NCI-H345 treated with DMSO at 0.1 percent for 48 hours (cell line): ENCODE measurements at regions not wholly inside any gene's neighbourhood (a gene's known extent, or its start where the extent isn't known, plus 50 kb on each side); places are given as distances from the start of the nearest gene placed in this dataset.

Experiments used
- DNase-seq: peaks from one replicate; lab custom pipeline; 2025; ENCODE audit not compliant: unreplicated experiment; lab: John Stamatoyannopoulos, UW

- DNase-seq = no peak
Observed at GRCh38 chr12:114974826-114975639, 291.1 kb upstream of the TBX3 start.

DNA sequence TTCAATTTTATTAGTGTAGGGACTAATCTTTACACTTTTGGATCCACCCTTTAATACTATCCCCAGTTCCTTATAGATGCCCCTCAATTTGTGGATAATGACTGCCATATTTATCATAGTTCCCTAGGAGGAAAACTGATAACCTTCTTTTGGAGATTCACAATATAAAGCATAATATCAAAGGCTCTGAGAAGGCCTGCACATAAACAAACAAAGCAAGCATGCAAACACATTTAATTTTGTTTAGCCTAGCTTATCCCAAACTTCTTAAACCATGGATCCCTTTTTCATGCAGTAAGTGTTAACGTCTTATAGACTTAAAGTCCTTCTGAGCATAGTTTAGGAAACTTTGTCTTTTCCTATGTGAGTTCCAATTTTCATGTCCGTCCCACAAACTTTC lies 290.4 kb upstream of the TBX3 start:
- DNase-seq = no peak

GRCh38 chr12:114968727-114969126 lies 284.8 kb upstream of the TBX3 start:
- no peak for DNase-seq

- DNase-seq = no peak
Observed at GRCh38 chr12:114967151-114967550, 283.2 kb upstream of the TBX3 start.

GRCh38 chr12:114964841-114965240 lies 280.9 kb upstream of the TBX3 start:
- DNase-seq = no peak

- DNase-seq = no peak
Observed at GRCh38 chr12:114963846-114964245, 279.9 kb upstream of the TBX3 start.

- DNase-seq = no peak
Observed at GRCh38 chr12:114961491-114961890, 277.5 kb upstream of the TBX3 start.

DNA sequence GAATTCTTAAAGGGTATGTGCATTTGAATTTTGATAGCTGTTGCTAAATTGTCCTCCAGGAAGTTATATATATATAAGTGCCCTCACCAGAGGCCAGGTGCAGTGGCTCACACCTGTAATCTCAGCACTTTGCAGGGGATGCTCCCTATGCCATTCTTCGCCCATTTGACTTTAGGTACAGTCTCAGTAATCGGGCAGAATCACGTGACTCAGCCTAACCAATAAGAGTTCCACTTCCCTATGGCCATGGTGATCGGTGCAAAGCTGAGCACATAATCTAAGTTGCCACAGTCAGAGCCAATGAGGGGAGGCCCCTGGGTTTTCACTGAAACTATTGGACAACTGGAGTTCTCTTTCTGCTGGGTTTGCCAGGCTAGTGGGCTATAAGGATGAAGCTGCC lies 274.6 kb upstream of the TBX3 start:
- DNase-seq = no peak

GRCh38 chr12:114957225-114957624 lies 273.2 kb upstream of the TBX3 start:
- DNase-seq = no peak

- DNase-seq = no peak
Observed at GRCh38 chr12:114955414-114956014, 271.5 kb upstream of the TBX3 start.

- DNase-seq = no peak
Observed at GRCh38 chr12:114954511-114955055, 270.6 kb upstream of the TBX3 start.

DNA sequence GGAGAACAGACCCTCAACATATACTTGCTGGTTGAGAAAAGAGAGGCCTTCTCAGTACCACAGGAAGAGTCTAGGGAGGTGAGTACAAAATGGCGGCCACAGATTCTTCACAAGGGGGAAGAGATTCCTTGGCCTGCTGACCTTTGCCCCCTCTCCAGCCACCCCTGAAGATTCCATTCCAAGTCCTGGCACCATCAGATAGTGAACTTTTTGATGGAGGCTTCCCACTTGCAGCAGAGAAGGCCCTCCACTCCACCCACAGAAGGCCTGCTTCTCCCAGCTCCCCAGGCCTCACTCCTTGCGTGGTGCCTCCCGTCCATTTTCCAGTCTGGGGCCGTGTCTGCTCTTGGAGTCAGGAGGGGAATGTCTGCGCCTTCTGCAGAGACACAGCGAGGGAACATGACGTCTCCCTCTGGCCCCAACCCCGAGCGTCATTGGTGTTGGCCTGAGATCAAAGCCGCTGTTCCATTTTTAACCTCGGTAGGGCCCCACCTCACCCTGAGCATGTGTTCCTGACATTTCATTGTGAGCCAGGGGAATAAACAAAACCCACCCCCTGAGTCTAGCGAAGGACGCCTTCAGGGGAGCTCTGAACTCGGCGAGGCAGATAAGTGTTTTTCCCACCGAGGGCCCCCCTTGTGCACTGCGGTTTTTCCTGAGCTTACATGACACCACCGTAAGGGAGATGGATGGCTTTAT lies 268.7 kb upstream of the TBX3 start:
- no peak for DNase-seq

- no peak for DNase-seq
Observed at GRCh38 chr12:114949058-114949820, 265.3 kb upstream of the TBX3 start.

DNA sequence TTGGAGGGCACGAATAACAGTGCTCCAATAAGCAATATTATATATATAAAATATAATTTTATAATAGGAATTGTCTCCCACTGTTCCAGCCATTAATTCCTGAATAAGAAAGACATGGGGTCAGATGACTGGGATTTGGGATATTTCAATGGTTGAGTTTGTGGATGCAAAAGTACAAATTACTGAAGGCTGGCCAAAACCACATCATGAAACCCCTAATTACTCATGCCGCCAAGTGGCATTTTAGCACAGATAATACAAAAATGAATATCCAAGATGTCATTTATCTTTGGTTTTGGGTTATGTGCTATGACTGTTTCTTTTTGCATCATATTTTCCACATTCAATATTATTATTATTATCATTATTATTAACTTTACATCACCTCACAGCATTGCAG lies 261.4 kb upstream of the TBX3 start:
- DNase-seq = no peak

GRCh38 chr12:114944736-114945135 lies 260.8 kb upstream of the TBX3 start:
- no peak for DNase-seq

DNA sequence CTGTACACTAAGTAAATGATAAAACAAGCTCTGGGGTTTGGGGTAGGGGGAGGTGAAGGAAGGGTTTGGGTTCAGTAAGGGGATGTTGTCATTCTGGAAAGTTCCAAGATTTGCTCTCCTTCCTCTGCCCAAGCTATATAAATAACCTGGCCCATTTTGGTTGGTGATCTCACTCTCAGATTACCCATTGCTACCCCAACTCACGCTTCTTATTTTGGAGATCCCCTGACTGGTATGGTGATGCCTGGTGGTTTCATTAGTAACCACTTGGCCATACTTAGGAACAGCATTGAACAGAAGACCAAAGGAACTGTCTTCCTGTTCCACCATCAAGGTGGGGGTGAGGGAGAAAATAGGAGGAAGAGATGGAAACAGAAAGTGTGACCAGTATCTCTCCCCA lies 259.6 kb upstream of the TBX3 start:
- no peak for DNase-seq

DNA sequence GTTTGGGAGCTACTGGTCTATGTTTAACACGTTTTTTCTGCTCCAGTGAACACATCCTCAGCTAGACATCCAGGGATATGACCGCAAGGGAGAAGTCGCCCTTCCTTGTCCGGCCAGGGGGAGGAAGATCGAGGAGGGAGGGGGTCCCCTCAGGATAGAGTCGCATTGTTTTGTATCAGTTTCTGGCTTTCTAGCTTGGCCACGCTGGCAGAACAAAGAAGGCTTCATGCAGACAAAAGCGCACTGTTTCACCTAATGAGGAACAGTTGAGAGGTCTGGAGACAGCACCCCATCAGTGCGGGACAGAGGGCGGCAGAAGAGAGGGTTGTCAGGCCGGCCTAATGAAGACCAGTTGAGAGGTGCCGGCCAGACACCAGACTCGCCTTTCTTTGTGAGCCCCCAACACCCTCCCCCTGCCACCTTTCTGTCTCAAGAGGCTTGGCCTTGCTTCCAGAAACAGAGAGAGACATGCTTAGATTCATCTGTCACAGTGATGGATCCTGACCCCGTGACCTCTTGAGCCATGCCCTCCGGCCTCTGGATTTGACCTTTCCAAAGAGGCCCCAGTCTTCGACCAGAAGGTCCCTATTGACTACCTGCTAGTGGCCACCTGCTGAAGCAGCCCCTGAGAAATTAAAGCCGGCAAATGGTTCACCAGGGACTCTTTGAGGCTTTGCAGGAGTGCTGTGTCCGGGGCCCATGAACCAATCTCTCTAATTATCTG lies 254.7 kb upstream of the TBX3 start:
- no peak for DNase-seq

DNA sequence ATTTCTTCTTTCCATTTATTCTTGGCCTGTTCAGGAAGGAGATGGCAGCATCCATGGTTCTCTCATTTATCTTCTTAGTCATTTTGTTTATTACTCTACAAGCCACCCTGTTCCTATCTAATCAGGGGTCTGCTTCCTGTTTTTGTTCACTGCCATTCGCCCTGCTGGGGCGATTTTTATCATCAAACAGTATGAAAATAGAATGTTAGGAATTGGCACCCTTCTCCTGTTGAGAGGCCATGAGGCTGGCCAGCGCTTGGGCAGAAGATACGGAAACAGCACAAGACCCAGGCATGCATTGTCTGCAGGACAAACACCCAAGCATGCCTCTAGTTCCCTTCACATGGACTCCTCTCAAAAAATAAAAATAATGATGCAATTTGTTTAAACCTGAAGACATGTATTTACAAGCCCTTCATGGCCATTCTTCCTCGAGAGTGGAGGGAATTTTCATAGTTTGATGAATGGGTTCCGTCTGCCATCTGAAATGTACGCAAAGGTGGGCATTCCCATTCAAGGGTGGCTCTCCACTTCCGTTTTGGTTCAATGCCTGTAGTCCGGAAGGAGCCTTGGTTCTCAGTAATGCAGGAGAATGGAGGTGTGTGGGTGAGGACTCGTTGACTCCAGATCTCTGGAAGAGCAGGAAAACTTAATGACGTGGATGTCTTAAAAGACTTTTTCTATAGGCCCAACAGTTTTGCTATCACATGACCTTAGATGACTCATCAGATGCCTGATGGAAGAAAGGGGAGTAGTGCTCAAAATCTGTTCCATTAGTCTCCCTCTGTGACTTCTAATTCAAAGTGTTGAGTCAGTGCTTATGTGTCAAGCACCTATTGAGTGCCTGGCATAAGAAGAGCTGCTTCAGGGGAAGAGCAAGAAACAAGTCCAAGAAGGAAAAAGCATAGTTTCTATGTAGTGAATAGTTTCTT lies 252.4 kb upstream of the TBX3 start:
- no peak for DNase-seq

- DNase-seq = no peak
Observed at GRCh38 chr12:114935658-114936057, 251.7 kb upstream of the TBX3 start.
